ENCODE measurements at regions not wholly inside any gene's neighbourhood (a gene's known extent, or its start where the extent isn't known, plus 50 kb on each side); places are given as distances from the start of the nearest gene placed in this dataset.

GRCh38 chr7:130948822-130949221 lies 214.8 kb upstream of the KLF14 start:
- no peak for DNase-seq
- Mint-ChIP-seq H3K4me1 (ENCODE audit: low read depth) (peaks cover 67% of the 10 kb centered on the region), H3K4me3 (no peak overlapping the region), H3K36me3 (ENCODE audit: low read depth) (peaks cover 34% of the 10 kb centered on the region), H3K27ac (no peak overlapping the region), H3K27me3 (ENCODE audit: insufficient read depth) (peaks cover 3% of the 10 kb centered on the region), H3K9me3 (no peaks in the 10 kb centered on the region)
- TF ChIP-seq CTCF (IDR thresholded peaks at IDR 0.05) = no peak

- no peak for TF ChIP-seq CTCF (IDR thresholded peaks at IDR 0.05)
- Mint-ChIP-seq H3K36me3 (ENCODE audit: low read depth) (peaks cover 34% of the 10 kb centered on the region), H3K9me3 (no peaks in the 10 kb centered on the region), H3K27ac (no peak overlapping the region), H3K4me1 (ENCODE audit: low read depth) (peaks cover 66% of the 10 kb centered on the region), H3K4me3 (no peak overlapping the region), H3K27me3 (ENCODE audit: insufficient read depth) (peaks cover 3% of the 10 kb centered on the region)
- no peak for DNase-seq
These were observed 215.5 kb upstream of the KLF14 start for GRCh38 chr7:130949550-130949949.

GRCh38 chr7:130950054-130950453 lies 216.0 kb upstream of the KLF14 start:
- Mint-ChIP-seq H3K36me3 (ENCODE audit: low read depth) (peaks cover 30% of the 10 kb centered on the region), H3K27ac (no peak overlapping the region), H3K9me3 (no peaks in the 10 kb centered on the region), H3K4me1 (ENCODE audit: low read depth) (peaks cover 66% of the 10 kb centered on the region), H3K4me3 (no peak overlapping the region), H3K27me3 (ENCODE audit: insufficient read depth) (peaks cover 3% of the 10 kb centered on the region)
- TF ChIP-seq CTCF (IDR thresholded peaks at IDR 0.05) = no peak
- DNase-seq = no peak

GRCh38 chr7:130950741-130951140 lies 216.7 kb upstream of the KLF14 start:
- DNase-seq = no peak
- Mint-ChIP-seq H3K36me3 (ENCODE audit: low read depth) (peaks cover 23% of the 10 kb centered on the region), H3K4me1 (ENCODE audit: low read depth) (peaks cover 66% of the 10 kb centered on the region), H3K4me3 (no peak overlapping the region), H3K27me3 (ENCODE audit: insufficient read depth) (peaks cover 3% of the 10 kb centered on the region), H3K9me3 (no peaks in the 10 kb centered on the region), H3K27ac (no peak overlapping the region)
- TF ChIP-seq CTCF (IDR thresholded peaks at IDR 0.05) = no peak

GRCh38 chr7:130951303-130951975 lies 217.4 kb upstream of the KLF14 start:
- no peaks in the 10 kb centered on the region for H3K9me3 Mint-ChIP-seq
- DNase-seq = no peak
- no peak overlapping the region for H3K4me3 Mint-ChIP-seq
- no peak for TF ChIP-seq CTCF (IDR thresholded peaks at IDR 0.05)
- peaks cover 16% of the 10 kb centered on the region for H3K36me3 Mint-ChIP-seq (ENCODE audit: low read depth)
- H3K4me1 Mint-ChIP-seq (ENCODE audit: low read depth) = peaks cover 66% of the 10 kb centered on the region
- no peak overlapping the region for H3K27ac Mint-ChIP-seq
- H3K27me3 Mint-ChIP-seq (ENCODE audit: insufficient read depth) = peaks cover 3% of the 10 kb centered on the region
